Ishikawa (cell line): ENCODE measurements at regions not wholly inside any gene's neighbourhood (a gene's known extent, or its start where the extent isn't known, plus 50 kb on each side); places are given as distances from the start of the nearest gene placed in this dataset.

ENCODE experiments used
- CEBPB ChIP-seq: IDR thresholded peaks from 2 replicates; pipeline ENCODE4 v1.6.1; 2012
- CREB1 ChIP-seq: IDR thresholded peaks from 2 replicates; pipeline ENCODE4 v1.6.1; 2012; ENCODE audit warnings: low read depth
- EGR1 ChIP-seq: IDR thresholded peaks from 2 replicates; pipeline ENCODE4 v1.6.1; 2012
- EP300 ChIP-seq: IDR thresholded peaks from 2 replicates; pipeline ENCODE4 v1.6.1; 2012; ENCODE audit warnings: borderline replicate concordance
- FOXM1 ChIP-seq: IDR thresholded peaks from 2 replicates; pipeline ENCODE4 v1.6.1; 2012; ENCODE audit warnings: low read depth, borderline replicate concordance
- MAX ChIP-seq: IDR thresholded peaks from 2 replicates; pipeline ENCODE4 v1.6.1; 2012
- RAD21 ChIP-seq: IDR thresholded peaks from 2 replicates; pipeline ENCODE4 v1.6.1; 2012; ENCODE audit warnings: low read depth
- REST ChIP-seq: IDR thresholded peaks from 2 replicates; pipeline ENCODE4 v1.6.1; 2012; ENCODE audit warnings: low read depth, mild to moderate bottlenecking
- TAF1 ChIP-seq: IDR thresholded peaks from 2 replicates; pipeline ENCODE4 v1.6.1; 2012; ENCODE audit warnings: low read depth, mild to moderate bottlenecking
- TCF12 ChIP-seq: IDR thresholded peaks from 2 replicates; pipeline ENCODE4 v1.6.1; 2012; ENCODE audit warnings: low read depth
- TEAD4 ChIP-seq: IDR thresholded peaks from 2 replicates; pipeline ENCODE4 v1.6.1; 2012
- USF1 ChIP-seq: IDR thresholded peaks from 2 replicates; pipeline ENCODE4 v1.6.1; 2012
- YY1 ChIP-seq: IDR thresholded peaks from 2 replicates; pipeline ENCODE4 v1.6.1; 2012; ENCODE audit warnings: low read depth

- TF ChIP-seq EGR1 (no peak), CREB1 (no peak), RAD21 (no peak), MAX (no peak), TCF12 (no peak), YY1 (no peak), USF1 (no peak), FOXM1 (no peak), CEBPB (no peak), TEAD4 (no peak), EP300 (no peak), REST (no peak), TAF1 (no peak)
These were observed 203.4 kb downstream of the MDFIC start for GRCh38 chr7:115125312-115125711.
